GM18858 (cell line): ENCODE measurements at regions not wholly inside any gene's neighbourhood (a gene's known extent, or its start where the extent isn't known, plus 50 kb on each side); places are given as distances from the start of the nearest gene placed in this dataset.

Source experiments
- ATAC-seq: cut with Tn5 transposase; IDR thresholded peaks from one replicate; pipeline ENCODE4 v1.9.1; 2021; ENCODE audit not compliant: unreplicated experiment

- no peak for ATAC-seq
Measured at GRCh38 chr7:145665499-145666258, 450.9 kb upstream of the CNTNAP2 start.

GRCh38 chr7:145655666-145656065 is 460.9 kb upstream of the CNTNAP2 start:
- ATAC-seq: no peak

- no peak for ATAC-seq
Measured at GRCh38 chr7:145645135-145645515, 471.5 kb upstream of the CNTNAP2 start.

- ATAC-seq: no peak
Measured at GRCh38 chr7:145644426-145645134, 472.0 kb upstream of the CNTNAP2 start.

- ATAC-seq: no peak
Measured at GRCh38 chr7:145643981-145644380, 472.6 kb upstream of the CNTNAP2 start.

GRCh38 chr7:145633513-145633912 is 483.1 kb upstream of the CNTNAP2 start:
- ATAC-seq: no peak

GRCh38 chr7:145624618-145625017 is 492.0 kb upstream of the CNTNAP2 start:
- no peak for ATAC-seq

GRCh38 chr7:145605963-145606362 is 510.6 kb upstream of the CNTNAP2 start:
- no peak for ATAC-seq

- ATAC-seq: no peak
Measured at GRCh38 chr7:145599376-145599775, 517.2 kb upstream of the CNTNAP2 start.

GRCh38 chr7:145584401-145584800 is 532.2 kb upstream of the CNTNAP2 start:
- no peak for ATAC-seq

GRCh38 chr7:145582742-145583303 is 533.8 kb upstream of the CNTNAP2 start:
- no peak for ATAC-seq

- ATAC-seq: no peak
Measured at GRCh38 chr7:145557805-145558204, 558.8 kb upstream of the CNTNAP2 start.

GRCh38 chr7:145543242-145543641 is 573.4 kb upstream of the CNTNAP2 start:
- no peak for ATAC-seq

- no peak for ATAC-seq
Measured at GRCh38 chr7:145539910-145540309, 576.7 kb upstream of the CNTNAP2 start.

GRCh38 chr7:145534301-145534700 is 582.3 kb upstream of the CNTNAP2 start:
- ATAC-seq: no peak

GRCh38 chr7:145520284-145520683 is 596.3 kb upstream of the CNTNAP2 start:
- ATAC-seq: no peak

- ATAC-seq: no peak
Measured at GRCh38 chr7:145511004-145511403, 605.6 kb upstream of the CNTNAP2 start.

- no peak for ATAC-seq
Measured at GRCh38 chr7:145497911-145498525, 618.6 kb upstream of the CNTNAP2 start.

- ATAC-seq: no peak
Measured at GRCh38 chr7:145490356-145490755, 626.2 kb upstream of the CNTNAP2 start.

GRCh38 chr7:145489609-145490008 is 627.0 kb upstream of the CNTNAP2 start:
- no peak for ATAC-seq

- no peak for ATAC-seq
Measured at GRCh38 chr7:145488816-145489215, 627.8 kb upstream of the CNTNAP2 start.

GRCh38 chr7:145481985-145482384 is 634.6 kb upstream of the CNTNAP2 start:
- no peak for ATAC-seq
